H9 (cell line): ENCODE measurements at regions not wholly inside any gene's neighbourhood (a gene's known extent, or its start where the extent isn't known, plus 50 kb on each side); places are given as distances from the start of the nearest gene placed in this dataset.

Source experiments
- DNase-seq: peaks from one replicate; pipeline ENCODE4 v3.0.0-alpha.2; 2017
- H2AFZ ChIP-seq: one replicate; pipeline ENCODE4 v1.6.1; 2013; ENCODE audit warnings: mild to moderate bottlenecking, low read length, control low read depth, moderate library complexity
- H2AK5ac ChIP-seq: 2 replicates; pipeline ENCODE4 v1.6.1; 2013; ENCODE audit warnings: low read length, control low read depth, mixed read lengths; ENCODE audit not compliant: insufficient read length
- H2BK120ac ChIP-seq: one replicate; pipeline ENCODE4 v1.6.1; 2013; ENCODE audit warnings: low read depth, mild to moderate bottlenecking, low read length, control low read depth, inconsistent platforms; ENCODE audit not compliant: poor library complexity, severe bottlenecking
- H2BK12ac ChIP-seq: 2 replicates; pipeline ENCODE4 v1.6.1; 2013; ENCODE audit warnings: low read length, control low read depth, mixed read lengths, low read depth; ENCODE audit not compliant: insufficient read length
- H2BK15ac ChIP-seq: 2 replicates; pipeline ENCODE4 v1.6.1; 2013; ENCODE audit warnings: low read depth, low read length, control low read depth
- H2BK20ac ChIP-seq: one replicate; pipeline ENCODE4 v1.6.1; 2013; ENCODE audit warnings: low read depth, mild to moderate bottlenecking, low read length, control low read depth, inconsistent platforms; ENCODE audit not compliant: poor library complexity, severe bottlenecking
- H2BK5ac ChIP-seq: 2 replicates; pipeline ENCODE4 v1.6.1; 2013; ENCODE audit warnings: low read length, control low read depth, mixed read lengths; ENCODE audit not compliant: insufficient read length
- H3K14ac ChIP-seq: 2 replicates; pipeline ENCODE4 v1.6.1; 2013; ENCODE audit warnings: low read length, control low read depth; ENCODE audit not compliant: insufficient read depth
- H3K18ac ChIP-seq: 2 replicates; pipeline ENCODE4 v1.6.1; 2013; ENCODE audit warnings: low read depth, mild to moderate bottlenecking, mixed read lengths, low read length, control low read depth; ENCODE audit not compliant: insufficient read length
- H3K23ac ChIP-seq: 2 replicates; pipeline ENCODE4 v1.6.1; 2013; ENCODE audit warnings: low read length, control low read depth, mixed read lengths, low read depth; ENCODE audit not compliant: insufficient read length
- H3K23me2 ChIP-seq: 2 replicates; pipeline ENCODE4 v1.6.1; 2013; ENCODE audit warnings: low read depth, mild to moderate bottlenecking, mixed read lengths, low read length, control low read depth; ENCODE audit not compliant: insufficient read length, poor library complexity, severe bottlenecking
- H3K27ac ChIP-seq: 2 replicates; pipeline ENCODE4 v1.5.1; 2013; ENCODE audit warnings: low read length, control low read depth, mixed read lengths, low read depth; ENCODE audit not compliant: insufficient read length
- H3K27me3 ChIP-seq: 2 replicates; pipeline ENCODE4 v1.6.1; 2013; ENCODE audit warnings: low read length, control low read depth, inconsistent platforms; ENCODE audit not compliant: insufficient read depth
- H3K4ac ChIP-seq: 2 replicates; pipeline ENCODE4 v1.6.1; 2013; ENCODE audit warnings: low read depth, mild to moderate bottlenecking, control low read depth, inconsistent platforms, low read length, moderate library complexity
- H3K4me1 ChIP-seq: 2 replicates; pipeline ENCODE4 v1.6.1; 2013; ENCODE audit warnings: low read length, control low read depth, inconsistent platforms; ENCODE audit not compliant: insufficient read depth
- H3K4me2 ChIP-seq: 2 replicates; pipeline ENCODE4 v1.6.1; 2013; ENCODE audit warnings: low read length, control low read depth, mixed read lengths; ENCODE audit not compliant: insufficient read length, insufficient read depth
- H3K56ac ChIP-seq: 2 replicates; pipeline ENCODE4 v1.6.1; 2013; ENCODE audit warnings: low read depth, mild to moderate bottlenecking, mixed read lengths, low read length, control low read depth; ENCODE audit not compliant: insufficient read length
- H3K79me1 ChIP-seq: 2 replicates; pipeline ENCODE4 v1.6.1; 2013; ENCODE audit warnings: low read depth, mild to moderate bottlenecking, moderate library complexity, low read length, control low read depth, inconsistent platforms; ENCODE audit not compliant: insufficient read depth, poor library complexity, severe bottlenecking
- H3K79me2 ChIP-seq: 2 replicates; pipeline ENCODE4 v1.6.1; 2013; ENCODE audit warnings: low read length, control low read depth, inconsistent platforms; ENCODE audit not compliant: insufficient read depth
- H3K9ac ChIP-seq: 2 replicates; pipeline ENCODE4 v1.6.1; 2013; ENCODE audit warnings: low read length, control low read depth, mixed read lengths; ENCODE audit not compliant: insufficient read length; ENCODE audit errors: extremely low read depth
- H3K9me3 ChIP-seq: one replicate; pipeline ENCODE4 v1.6.1; 2013; ENCODE audit warnings: low read depth, low read length, inconsistent platforms; ENCODE audit not compliant: control insufficient read depth
- H3T11ph ChIP-seq: one replicate; pipeline ENCODE4 v1.6.1; 2013; ENCODE audit warnings: mild to moderate bottlenecking, low read length, control low read depth, inconsistent platforms
- H4K20me1 ChIP-seq: one replicate; pipeline ENCODE4 v1.6.1; 2013; ENCODE audit not compliant: control insufficient read depth, insufficient read length, insufficient read depth
- H4K5ac ChIP-seq: 2 replicates; pipeline ENCODE4 v1.6.1; 2013; ENCODE audit warnings: low read depth, mild to moderate bottlenecking, mixed read lengths, low read length, control low read depth; ENCODE audit not compliant: insufficient read length
- H4K8ac ChIP-seq: replicated peaks from 2 replicates; pipeline ENCODE4 v1.6.1; 2013; ENCODE audit warnings: low read length, control low read depth, mixed read lengths, low read depth; ENCODE audit not compliant: insufficient read length
- H4K91ac ChIP-seq: 2 replicates; pipeline ENCODE4 v1.6.1; 2013; ENCODE audit warnings: low read depth, mild to moderate bottlenecking, moderate library complexity, mixed read lengths, low read length, control low read depth; ENCODE audit not compliant: insufficient read length
- H3K27ac Mint-ChIP-seq, 3 experiments: 2 replicates in 2 of 3; 3 replicates in 1 of 3; pipeline ENCODE4 v1.8.0; 2020 to 2021; ENCODE audit warnings: mixed read lengths in 3 of 3, mild to moderate bottlenecking in 1 of 3, moderate library complexity in 1 of 3
- H3K27me3 Mint-ChIP-seq: 2 replicates; pipeline ENCODE4 v1.8.0; 2021; ENCODE audit warnings: low read depth, mild to moderate bottlenecking, moderate library complexity, mixed read lengths
- H3K36me3 Mint-ChIP-seq, 3 experiments: 2 replicates in 2 of 3; 3 replicates in 1 of 3; pipeline ENCODE4 v1.8.0; 2020 to 2021; ENCODE audit warnings: low read depth in 3 of 3, mixed read lengths in 3 of 3; ENCODE audit not compliant: insufficient read depth in 1 of 3
- H3K4me1 Mint-ChIP-seq, 2 experiments: 2 replicates each; pipeline ENCODE4 v1.8.0; 2020; ENCODE audit warnings: mixed read lengths in 2 of 2
- H3K4me3 Mint-ChIP-seq, 2 experiments: 2 replicates in 1 of 2; 3 replicates in 1 of 2; pipeline ENCODE4 v1.8.0; 2020 to 2021; ENCODE audit warnings: mild to moderate bottlenecking in 2 of 2, mixed read lengths in 2 of 2, moderate library complexity in 1 of 2
- H3K9me3 Mint-ChIP-seq, 2 experiments: 2 replicates in 1 of 2; 3 replicates in 1 of 2; pipeline ENCODE4 v1.8.0; 2020; ENCODE audit warnings: mild to moderate bottlenecking in 2 of 2, mixed read lengths in 2 of 2, moderate library complexity in 1 of 2
- WGBS: extraction: QIAGEN DNeasy Blood & Tissue Kit; methylation state at CpG from one replicate; pipeline ENCODE4 v1.1.7; 2013; ENCODE audit warnings: missing lambda C conversion rate, low lambda C conversion rate, mixed read lengths; ENCODE audit not compliant: insufficient read length; ENCODE audit errors: extremely low coverage; 5-methylcytosine and 5-hydroxymethylcytosine counted together
- TF ChIP-seq, protein P1 (sequence below): fragments of 200-600 bp; sonication (generic); conservative IDR thresholded peaks from 3 replicates; pipeline ENCODE4 v1.8.0; 2021; ENCODE audit warnings: antibody characterized with exemption, mild to moderate bottlenecking

DNA sequence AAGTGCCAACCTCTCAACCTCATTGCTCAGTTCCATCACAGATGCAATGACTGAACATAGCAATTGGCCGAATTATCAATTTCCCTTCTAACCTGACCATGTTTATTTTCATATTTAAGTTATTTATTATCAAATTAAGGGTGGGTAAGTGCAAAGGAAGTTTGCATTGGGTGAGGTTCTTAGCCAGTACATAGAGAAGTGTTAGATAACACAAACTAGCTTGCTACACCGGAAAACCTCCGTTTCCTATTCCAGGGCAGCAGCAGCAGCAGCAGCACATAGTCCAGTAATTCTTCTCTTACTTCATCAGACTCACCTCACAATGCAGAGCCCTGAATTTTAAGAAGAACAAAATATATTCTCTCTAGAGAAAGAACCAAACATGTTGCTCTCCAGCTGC, 200.5 kb upstream of the OR4E1 start:
- Mint-ChIP-seq H3K27ac (no peak overlapping the region), H3K9me3 (no peaks in the 10 kb centered on the region), H3K4me3 (no peak overlapping the region), H3K4me1 (no peaks in the 10 kb centered on the region), H3K27me3 (peaks cover 6% of the 10 kb centered on the region; the same call in 1 of the 2 replicates), H3K36me3 (no peaks in the 10 kb centered on the region)
- Histone ChIP-seq H3K27ac (no peak overlapping the region), H2BK12ac (no peak overlapping the region), H3K9ac (no peak overlapping the region), H3K23me2 (no peaks in the 10 kb centered on the region), H3K4me1 (no peaks in the 10 kb centered on the region), H3K4me2 (no peak overlapping the region), H2BK120ac (no peak overlapping the region), H4K91ac (no peak overlapping the region), H3K18ac (no peak overlapping the region), H2AFZ (no peak overlapping the region), H4K8ac (no peak overlapping the region), H4K5ac (no peak overlapping the region), H3K9me3 (no peaks in the 10 kb centered on the region), H4K20me1 (no peaks in the 10 kb centered on the region), H3K23ac (no peak overlapping the region), H2BK5ac (no peak overlapping the region), H3K79me2 (no peaks in the 10 kb centered on the region), H2BK15ac (no peak overlapping the region), H3K27me3 (no peaks in the 10 kb centered on the region), H3K4ac (no peak overlapping the region), H3K79me1 (no peaks in the 10 kb centered on the region), H3K56ac (no peak overlapping the region), H2AK5ac (no peak overlapping the region), H3K14ac (no peak overlapping the region), H2BK20ac (no peak overlapping the region), H3T11ph (no peak overlapping the region)
- WGBS, result no CpG with 5 or more reads among the region's 3 CpGs
- TF ChIP-seq, protein P1, sequence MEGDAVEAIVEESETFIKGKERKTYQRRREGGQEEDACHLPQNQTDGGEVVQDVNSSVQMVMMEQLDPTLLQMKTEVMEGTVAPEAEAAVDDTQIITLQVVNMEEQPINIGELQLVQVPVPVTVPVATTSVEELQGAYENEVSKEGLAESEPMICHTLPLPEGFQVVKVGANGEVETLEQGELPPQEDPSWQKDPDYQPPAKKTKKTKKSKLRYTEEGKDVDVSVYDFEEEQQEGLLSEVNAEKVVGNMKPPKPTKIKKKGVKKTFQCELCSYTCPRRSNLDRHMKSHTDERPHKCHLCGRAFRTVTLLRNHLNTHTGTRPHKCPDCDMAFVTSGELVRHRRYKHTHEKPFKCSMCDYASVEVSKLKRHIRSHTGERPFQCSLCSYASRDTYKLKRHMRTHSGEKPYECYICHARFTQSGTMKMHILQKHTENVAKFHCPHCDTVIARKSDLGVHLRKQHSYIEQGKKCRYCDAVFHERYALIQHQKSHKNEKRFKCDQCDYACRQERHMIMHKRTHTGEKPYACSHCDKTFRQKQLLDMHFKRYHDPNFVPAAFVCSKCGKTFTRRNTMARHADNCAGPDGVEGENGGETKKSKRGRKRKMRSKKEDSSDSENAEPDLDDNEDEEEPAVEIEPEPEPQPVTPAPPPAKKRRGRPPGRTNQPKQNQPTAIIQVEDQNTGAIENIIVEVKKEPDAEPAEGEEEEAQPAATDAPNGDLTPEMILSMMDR, result no peak
- DNase-seq, result no peak
